WTC11 (cell line): ENCODE measurements at regions not wholly inside any gene's neighbourhood (a gene's known extent, or its start where the extent isn't known, plus 50 kb on each side); places are given as distances from the start of the nearest gene placed in this dataset.

ENCODE experiments used
- ATAC-seq: fragments of 200-7000 bp; cut with Tn5 transposase; 2 replicates; pipeline ENCODE4 v1.10.0; 2021; ENCODE audit warnings: mild to moderate bottlenecking, moderate library complexity
- CTCF ChIA-PET: fragments of 300-600 bp; sonication (Branson Sonifier 250); formaldehyde crosslinking; loops from one replicate; lab custom pipeline; 2021; ENCODE audit warnings: antibody characterized with exemption; lab: Charles Lee
- POLR2A ChIA-PET: fragments of 350-600 bp; sonication (Branson Sonifier 250); formaldehyde crosslinking; loops from one replicate; lab custom pipeline; 2021; ENCODE audit warnings: antibody characterized with exemption; lab: Charles Lee
- DNase-seq: peaks from one replicate; pipeline ENCODE4 v3.0.0; 2021; ENCODE audit warnings: low spot score
- H3K27ac Mint-ChIP-seq: 2 replicates; pipeline ENCODE4 v1.8.0; 2021; ENCODE audit warnings: mixed read lengths
- H3K27me3 Mint-ChIP-seq: 2 replicates; pipeline ENCODE4 v1.8.0; 2021; ENCODE audit warnings: low read depth, mild to moderate bottlenecking, moderate library complexity, mixed read lengths
- H3K36me3 Mint-ChIP-seq: 2 replicates; pipeline ENCODE4 v1.8.0; 2021; ENCODE audit warnings: mixed read lengths
- H3K4me1 Mint-ChIP-seq: 2 replicates; pipeline ENCODE4 v1.8.0; 2022; ENCODE audit warnings: mixed read lengths
- H3K4me3 Mint-ChIP-seq: 2 replicates; pipeline ENCODE4 v1.8.0; 2021; ENCODE audit warnings: mild to moderate bottlenecking, moderate library complexity, mixed read lengths
- H3K9me3 Mint-ChIP-seq: 2 replicates; pipeline ENCODE4 v1.8.0; 2021; ENCODE audit warnings: mixed read lengths
- CDX4 ChIP-seq: fragments of 250-450 bp; sonication (Bioruptor Pico); IDR thresholded peaks from 2 replicates; pipeline ENCODE4 v1.9.0; 2021; ENCODE audit warnings: moderate library complexity, mild to moderate bottlenecking, inconsistent platforms, borderline replicate concordance
- CREM ChIP-seq: sonication (generic); formaldehyde crosslinking; IDR thresholded peaks from 2 replicates; pipeline ENCODE4 v1.8.1; 2022; ENCODE audit warnings: mild to moderate bottlenecking, missing genetic modification reagents, moderate library complexity
- E2F1 ChIP-seq: sonication (generic); formaldehyde crosslinking; IDR thresholded peaks from 2 replicates; pipeline ENCODE4 v1.8.0; 2022; ENCODE audit warnings: mild to moderate bottlenecking, missing genetic modification reagents
- ELF4 ChIP-seq: sonication (generic); formaldehyde crosslinking; IDR thresholded peaks from 2 replicates; pipeline ENCODE4 v1.8.1; 2022; ENCODE audit warnings: low read depth, mild to moderate bottlenecking, moderate library complexity, missing genetic modification reagents
- HMGA2 ChIP-seq: fragments of 250-450 bp; sonication (Bioruptor Pico); IDR thresholded peaks from 2 replicates; pipeline ENCODE4 v1.4.0; 2021; ENCODE audit warnings: mild to moderate bottlenecking, moderate library complexity
- IRF2 ChIP-seq: sonication (generic); formaldehyde crosslinking; IDR thresholded peaks from 2 replicates; pipeline ENCODE4 v1.8.0; 2022; ENCODE audit warnings: low read depth, missing genetic modification reagents, borderline replicate concordance
- JUN ChIP-seq: sonication (generic); formaldehyde crosslinking; IDR thresholded peaks from 2 replicates; pipeline ENCODE4 v1.8.0; 2023; ENCODE audit warnings: mild to moderate bottlenecking, missing genetic modification reagents
- MXD4 ChIP-seq: fragments of 250-450 bp; sonication (Bioruptor Pico); IDR thresholded peaks from 2 replicates; pipeline ENCODE4 v1.8.0; 2021; ENCODE audit warnings: mild to moderate bottlenecking, moderate library complexity, borderline replicate concordance
- NFE2L1 ChIP-seq: sonication (generic); formaldehyde crosslinking; IDR thresholded peaks from 2 replicates; pipeline ENCODE4 v1.8.1; 2023; ENCODE audit warnings: missing genetic modification reagents
- NR2C2 ChIP-seq: sonication (generic); formaldehyde crosslinking; IDR thresholded peaks from 2 replicates; pipeline ENCODE4 v1.8.0; 2022; ENCODE audit warnings: mild to moderate bottlenecking, missing genetic modification reagents
- TEAD1 ChIP-seq: sonication (generic); formaldehyde crosslinking; IDR thresholded peaks from 2 replicates; pipeline ENCODE4 v1.8.0; 2022; ENCODE audit warnings: mild to moderate bottlenecking, missing genetic modification reagents
- ZNF121 ChIP-seq: sonication (generic); formaldehyde crosslinking; IDR thresholded peaks from 2 replicates; pipeline ENCODE4 v1.8.0; 2023; ENCODE audit warnings: missing genetic modification reagents
- ZNF263 ChIP-seq: sonication (generic); formaldehyde crosslinking; IDR thresholded peaks from 2 replicates; pipeline ENCODE4 v1.8.1; 2022; ENCODE audit warnings: low read depth, mild to moderate bottlenecking, moderate library complexity, missing genetic modification reagents
- ZNF396 ChIP-seq: fragments of 250-450 bp; sonication (Bioruptor Pico); IDR thresholded peaks from 2 replicates; pipeline ENCODE4 v1.8.0; 2021; ENCODE audit warnings: mild to moderate bottlenecking, moderate library complexity, borderline replicate concordance
- ZSCAN18 ChIP-seq: fragments of 250-450 bp; sonication (Bioruptor Pico); IDR thresholded peaks from 2 replicates; pipeline ENCODE4 v2.1.2; 2022; ENCODE audit warnings: mild to moderate bottlenecking, moderate library complexity
- TF ChIP-seq, protein P1 (sequence below): fragments of 250-450 bp; sonication (Bioruptor Pico); IDR thresholded peaks from 2 replicates; pipeline ENCODE4 v1.9.0; 2021; ENCODE audit warnings: mild to moderate bottlenecking
- TF ChIP-seq, protein P2 (sequence below): sonication (generic); formaldehyde crosslinking; IDR thresholded peaks from 2 replicates; pipeline ENCODE4 v1.8.1; 2023; ENCODE audit warnings: mild to moderate bottlenecking, missing genetic modification reagents, moderate library complexity
- TF ChIP-seq, protein P3 (sequence below): sonication (generic); formaldehyde crosslinking; IDR thresholded peaks from 2 replicates; pipeline ENCODE4 v1.8.0; 2022; ENCODE audit warnings: missing genetic modification reagents
- TF ChIP-seq, protein P4 (sequence below): sonication (generic); formaldehyde crosslinking; IDR thresholded peaks from 2 replicates; pipeline ENCODE4 v1.8.1; 2023; ENCODE audit warnings: mild to moderate bottlenecking, missing genetic modification reagents
- TF ChIP-seq, protein P5 (sequence below): sonication (generic); formaldehyde crosslinking; IDR thresholded peaks from 2 replicates; pipeline ENCODE4 v1.8.1; 2023; ENCODE audit warnings: mild to moderate bottlenecking, missing genetic modification reagents, moderate library complexity

GRCh38 chr7:25310896-25311295, 82.6 kb upstream of the NPVF start:
- no peaks in the 10 kb centered on the region for H3K27me3 Mint-ChIP-seq
- POLR2A ChIA-PET: no interaction called here
- TF ChIP-seq ZNF263 (CRISPR knock-in tag): no peak
- TF ChIP-seq MXD4 (CRISPR knock-in tag): no peak
- TF ChIP-seq E2F1 (CRISPR knock-in tag): no peak
- TF ChIP-seq, all 79 proteins: peak for 0
- DNase-seq (no peak), ATAC-seq (no peak)
- Mint-ChIP-seq H3K27ac (no peak overlapping the region), H3K4me3 (no peak overlapping the region), H3K9me3 (no peaks in the 10 kb centered on the region; the same call in 1 of the 2 replicates), H3K36me3 (no peaks in the 10 kb centered on the region), H3K4me1 (peaks cover 22% of the 10 kb centered on the region)
- CTCF ChIA-PET: interaction anchor here (1.0 to 1.3 kb wide), 3 partner anchors 8 to 94 kb away, joined by 3 to 7 read pairs (median 4); no protein-coding TSS in a partner anchor

- peaks cover 26% of the 10 kb centered on the region for H3K4me1 Mint-ChIP-seq
- POLR2A ChIA-PET: no interaction called here
- CTCF ChIA-PET: interaction anchor here (1.0 kb wide), 1 partner anchor 9 kb away, joined by 3 read pairs; no protein-coding TSS in a partner anchor
- H3K4me3 Mint-ChIP-seq: no peak overlapping the region
- DNase-seq: no peak
- ATAC-seq: no peak
- TF ChIP-seq, protein P1, sequence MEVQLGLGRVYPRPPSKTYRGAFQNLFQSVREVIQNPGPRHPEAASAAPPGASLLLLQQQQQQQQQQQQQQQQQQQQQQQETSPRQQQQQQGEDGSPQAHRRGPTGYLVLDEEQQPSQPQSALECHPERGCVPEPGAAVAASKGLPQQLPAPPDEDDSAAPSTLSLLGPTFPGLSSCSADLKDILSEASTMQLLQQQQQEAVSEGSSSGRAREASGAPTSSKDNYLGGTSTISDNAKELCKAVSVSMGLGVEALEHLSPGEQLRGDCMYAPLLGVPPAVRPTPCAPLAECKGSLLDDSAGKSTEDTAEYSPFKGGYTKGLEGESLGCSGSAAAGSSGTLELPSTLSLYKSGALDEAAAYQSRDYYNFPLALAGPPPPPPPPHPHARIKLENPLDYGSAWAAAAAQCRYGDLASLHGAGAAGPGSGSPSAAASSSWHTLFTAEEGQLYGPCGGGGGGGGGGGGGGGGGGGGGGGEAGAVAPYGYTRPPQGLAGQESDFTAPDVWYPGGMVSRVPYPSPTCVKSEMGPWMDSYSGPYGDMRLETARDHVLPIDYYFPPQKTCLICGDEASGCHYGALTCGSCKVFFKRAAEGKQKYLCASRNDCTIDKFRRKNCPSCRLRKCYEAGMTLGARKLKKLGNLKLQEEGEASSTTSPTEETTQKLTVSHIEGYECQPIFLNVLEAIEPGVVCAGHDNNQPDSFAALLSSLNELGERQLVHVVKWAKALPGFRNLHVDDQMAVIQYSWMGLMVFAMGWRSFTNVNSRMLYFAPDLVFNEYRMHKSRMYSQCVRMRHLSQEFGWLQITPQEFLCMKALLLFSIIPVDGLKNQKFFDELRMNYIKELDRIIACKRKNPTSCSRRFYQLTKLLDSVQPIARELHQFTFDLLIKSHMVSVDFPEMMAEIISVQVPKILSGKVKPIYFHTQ (CRISPR knock-in tag): no peak
- TF ChIP-seq HMGA2 (CRISPR knock-in tag): no peak
- TF ChIP-seq NR2C2 (CRISPR knock-in tag): no peak
- TF ChIP-seq, protein P2, sequence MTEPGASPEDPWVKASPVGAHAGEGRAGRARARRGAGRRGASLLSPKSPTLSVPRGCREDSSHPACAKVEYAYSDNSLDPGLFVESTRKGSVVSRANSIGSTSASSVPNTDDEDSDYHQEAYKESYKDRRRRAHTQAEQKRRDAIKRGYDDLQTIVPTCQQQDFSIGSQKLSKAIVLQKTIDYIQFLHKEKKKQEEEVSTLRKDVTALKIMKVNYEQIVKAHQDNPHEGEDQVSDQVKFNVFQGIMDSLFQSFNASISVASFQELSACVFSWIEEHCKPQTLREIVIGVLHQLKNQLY (CRISPR knock-in tag): no peak
- TF ChIP-seq CREM (CRISPR knock-in tag): no peak
- TF ChIP-seq CDX4 (CRISPR knock-in tag): no peak
- TF ChIP-seq IRF2 (CRISPR knock-in tag): no peak
- TF ChIP-seq, protein P3, sequence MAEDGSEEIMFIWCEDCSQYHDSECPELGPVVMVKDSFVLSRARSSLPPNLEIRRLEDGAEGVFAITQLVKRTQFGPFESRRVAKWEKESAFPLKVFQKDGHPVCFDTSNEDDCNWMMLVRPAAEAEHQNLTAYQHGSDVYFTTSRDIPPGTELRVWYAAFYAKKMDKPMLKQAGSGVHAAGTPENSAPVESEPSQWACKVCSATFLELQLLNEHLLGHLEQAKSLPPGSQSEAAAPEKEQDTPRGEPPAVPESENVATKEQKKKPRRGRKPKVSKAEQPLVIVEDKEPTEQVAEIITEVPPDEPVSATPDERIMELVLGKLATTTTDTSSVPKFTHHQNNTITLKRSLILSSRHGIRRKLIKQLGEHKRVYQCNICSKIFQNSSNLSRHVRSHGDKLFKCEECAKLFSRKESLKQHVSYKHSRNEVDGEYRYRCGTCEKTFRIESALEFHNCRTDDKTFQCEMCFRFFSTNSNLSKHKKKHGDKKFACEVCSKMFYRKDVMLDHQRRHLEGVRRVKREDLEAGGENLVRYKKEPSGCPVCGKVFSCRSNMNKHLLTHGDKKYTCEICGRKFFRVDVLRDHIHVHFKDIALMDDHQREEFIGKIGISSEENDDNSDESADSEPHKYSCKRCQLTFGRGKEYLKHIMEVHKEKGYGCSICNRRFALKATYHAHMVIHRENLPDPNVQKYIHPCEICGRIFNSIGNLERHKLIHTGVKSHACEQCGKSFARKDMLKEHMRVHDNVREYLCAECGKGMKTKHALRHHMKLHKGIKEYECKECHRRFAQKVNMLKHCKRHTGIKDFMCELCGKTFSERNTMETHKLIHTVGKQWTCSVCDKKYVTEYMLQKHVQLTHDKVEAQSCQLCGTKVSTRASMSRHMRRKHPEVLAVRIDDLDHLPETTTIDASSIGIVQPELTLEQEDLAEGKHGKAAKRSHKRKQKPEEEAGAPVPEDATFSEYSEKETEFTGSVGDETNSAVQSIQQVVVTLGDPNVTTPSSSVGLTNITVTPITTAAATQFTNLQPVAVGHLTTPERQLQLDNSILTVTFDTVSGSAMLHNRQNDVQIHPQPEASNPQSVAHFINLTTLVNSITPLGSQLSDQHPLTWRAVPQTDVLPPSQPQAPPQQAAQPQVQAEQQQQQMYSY (CRISPR knock-in tag): no peak
- TF ChIP-seq JUN (CRISPR knock-in tag): no peak
- TF ChIP-seq, protein P4, sequence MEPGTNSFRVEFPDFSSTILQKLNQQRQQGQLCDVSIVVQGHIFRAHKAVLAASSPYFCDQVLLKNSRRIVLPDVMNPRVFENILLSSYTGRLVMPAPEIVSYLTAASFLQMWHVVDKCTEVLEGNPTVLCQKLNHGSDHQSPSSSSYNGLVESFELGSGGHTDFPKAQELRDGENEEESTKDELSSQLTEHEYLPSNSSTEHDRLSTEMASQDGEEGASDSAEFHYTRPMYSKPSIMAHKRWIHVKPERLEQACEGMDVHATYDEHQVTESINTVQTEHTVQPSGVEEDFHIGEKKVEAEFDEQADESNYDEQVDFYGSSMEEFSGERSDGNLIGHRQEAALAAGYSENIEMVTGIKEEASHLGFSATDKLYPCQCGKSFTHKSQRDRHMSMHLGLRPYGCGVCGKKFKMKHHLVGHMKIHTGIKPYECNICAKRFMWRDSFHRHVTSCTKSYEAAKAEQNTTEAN (CRISPR knock-in tag): no peak
- TF ChIP-seq ELF4 (CRISPR knock-in tag): no peak
- TF ChIP-seq NFE2L1: no peak
- no peak for TF ChIP-seq ZNF396 (CRISPR knock-in tag)
- TF ChIP-seq ZNF121 (CRISPR knock-in tag): no peak
- TF ChIP-seq, protein P5, sequence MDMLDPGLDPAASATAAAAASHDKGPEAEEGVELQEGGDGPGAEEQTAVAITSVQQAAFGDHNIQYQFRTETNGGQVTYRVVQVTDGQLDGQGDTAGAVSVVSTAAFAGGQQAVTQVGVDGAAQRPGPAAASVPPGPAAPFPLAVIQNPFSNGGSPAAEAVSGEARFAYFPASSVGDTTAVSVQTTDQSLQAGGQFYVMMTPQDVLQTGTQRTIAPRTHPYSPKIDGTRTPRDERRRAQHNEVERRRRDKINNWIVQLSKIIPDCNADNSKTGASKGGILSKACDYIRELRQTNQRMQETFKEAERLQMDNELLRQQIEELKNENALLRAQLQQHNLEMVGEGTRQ: no peak
- TF ChIP-seq TEAD1 (CRISPR knock-in tag): no peak
- no peak for TF ChIP-seq ZSCAN18
- no peak overlapping the region for H3K27ac Mint-ChIP-seq
- no peaks in the 10 kb centered on the region; the same call in 1 of the 2 replicates for H3K9me3 Mint-ChIP-seq
- H3K27me3 Mint-ChIP-seq: no peaks in the 10 kb centered on the region
- no peaks in the 10 kb centered on the region for H3K36me3 Mint-ChIP-seq
Measured at GRCh38 chr7:25311346-25311745, 83.1 kb upstream of the NPVF start.
